NCI-H1694 treated with DMSO at 0.1 percent for 48 hours (cell line): ENCODE measurements at regions not wholly inside any gene's neighbourhood (a gene's known extent, or its start where the extent isn't known, plus 50 kb on each side); places are given as distances from the start of the nearest gene placed in this dataset.

Experiments
- DNase-seq: peaks from one replicate; lab custom pipeline; 2025; lab: John Stamatoyannopoulos, UW

DNA sequence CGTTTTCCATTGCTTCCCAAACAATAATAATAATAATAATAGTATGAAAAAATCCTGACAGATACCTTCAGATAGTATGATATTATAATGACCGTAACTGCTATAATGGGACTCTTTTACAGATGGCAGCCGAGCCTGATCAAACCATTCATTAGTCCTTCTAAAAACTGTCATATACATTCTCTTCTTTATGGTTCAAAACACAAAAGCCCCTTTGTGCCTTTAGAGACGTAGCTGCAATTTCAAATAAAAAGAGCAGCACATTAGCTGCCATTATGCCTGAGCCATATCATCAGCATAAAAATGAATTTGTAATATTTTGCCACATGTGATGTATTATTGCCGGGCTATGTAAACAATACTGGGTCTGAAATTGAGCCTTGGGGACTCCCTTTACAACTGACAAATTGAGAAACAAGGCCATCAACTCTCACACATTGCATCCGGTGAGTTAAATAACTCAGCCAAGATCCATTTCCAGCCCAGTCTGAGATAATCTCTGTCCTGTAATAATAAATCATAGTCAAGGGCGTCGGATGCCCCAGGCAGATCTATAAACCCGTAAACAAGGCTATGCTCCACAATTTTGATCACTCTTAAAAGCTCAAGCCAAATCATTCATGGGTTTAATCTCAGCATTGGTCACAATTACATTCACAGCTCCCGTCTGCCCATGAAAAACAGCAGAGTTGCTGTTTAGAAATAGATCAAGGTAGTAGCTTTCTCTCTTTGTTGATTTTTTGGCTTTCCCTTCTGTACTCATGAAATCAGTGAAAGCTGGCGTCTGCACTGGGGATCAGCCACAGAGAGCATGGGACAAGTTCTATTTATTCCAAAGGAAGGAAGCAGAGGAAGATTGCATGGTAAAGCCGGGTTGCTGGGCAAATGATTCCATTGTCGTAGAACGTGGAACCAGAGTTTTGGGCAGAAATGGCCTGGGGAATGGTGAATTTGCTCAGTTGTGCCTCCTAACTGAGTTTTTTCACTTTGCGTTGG lies 150.1 kb upstream of the BMPER start:
- DNase-seq: no peak

DNA sequence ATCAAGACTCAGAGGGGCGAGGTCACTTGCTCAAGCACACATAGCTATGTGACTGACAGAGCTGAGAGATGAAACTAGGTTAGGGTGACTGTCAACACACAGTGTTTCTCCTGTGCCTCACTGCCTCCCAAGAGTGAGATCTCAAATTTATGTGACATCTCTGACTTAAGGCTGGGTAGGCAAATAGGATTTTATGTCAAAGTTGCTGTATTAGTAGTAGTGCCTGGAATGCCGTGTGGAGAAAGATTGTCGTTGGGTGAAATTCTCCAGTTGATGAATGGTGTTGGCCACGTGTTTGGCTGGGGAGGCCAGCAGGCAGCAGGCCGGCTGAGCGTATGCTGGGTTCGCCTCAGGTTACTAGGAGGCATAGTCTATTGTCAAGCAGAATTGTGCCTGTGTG lies 148.3 kb upstream of the BMPER start:
- no peak for DNase-seq

DNA sequence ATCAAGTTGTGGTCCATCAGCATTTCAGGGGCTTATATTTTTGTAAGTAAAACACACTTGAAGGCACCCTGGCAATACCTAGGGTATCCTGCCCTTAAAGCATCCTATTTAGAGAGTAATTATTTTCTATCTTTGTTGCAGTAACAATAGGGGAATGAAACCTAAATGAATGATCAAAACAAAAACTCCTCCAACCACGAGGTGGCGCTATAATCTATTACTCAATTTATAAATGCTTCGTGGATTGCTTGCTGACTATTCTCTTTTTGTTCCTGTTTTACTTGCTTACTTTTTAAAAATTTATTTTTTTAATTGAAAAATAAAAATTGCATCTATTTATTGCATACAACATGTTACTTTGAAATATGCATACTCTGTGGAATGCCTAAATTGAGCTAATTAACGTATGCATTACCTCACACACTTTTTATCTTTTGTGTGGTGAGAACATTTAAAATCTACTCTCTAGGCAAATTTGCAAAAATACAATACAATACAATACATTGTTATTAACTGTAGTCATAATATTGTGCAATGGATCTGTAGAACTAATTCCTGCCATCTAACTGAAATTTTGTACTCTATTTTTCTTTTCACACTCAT lies 147.7 kb upstream of the BMPER start:
- peak; percentile 57 for DNase-seq

DNA sequence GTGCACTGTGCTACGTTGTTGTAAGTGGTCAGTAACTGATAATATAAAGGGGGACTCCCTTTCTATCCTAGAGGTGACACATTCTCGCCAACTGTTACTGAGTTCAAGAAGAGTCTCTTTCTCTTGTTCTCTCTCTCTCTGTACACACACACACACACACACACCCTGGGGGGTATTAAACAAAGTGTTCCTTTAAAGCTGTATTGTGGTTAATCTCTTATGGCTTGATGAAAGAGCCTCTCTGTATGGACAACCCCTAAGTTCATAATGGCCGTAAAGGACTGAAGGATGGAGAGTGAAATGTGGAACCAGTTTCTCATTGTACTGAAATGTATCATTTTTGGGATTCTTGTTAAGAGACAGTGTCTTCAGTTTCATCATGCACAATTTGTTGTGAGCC lies 145.2 kb upstream of the BMPER start:
- DNase-seq: no peak

DNA sequence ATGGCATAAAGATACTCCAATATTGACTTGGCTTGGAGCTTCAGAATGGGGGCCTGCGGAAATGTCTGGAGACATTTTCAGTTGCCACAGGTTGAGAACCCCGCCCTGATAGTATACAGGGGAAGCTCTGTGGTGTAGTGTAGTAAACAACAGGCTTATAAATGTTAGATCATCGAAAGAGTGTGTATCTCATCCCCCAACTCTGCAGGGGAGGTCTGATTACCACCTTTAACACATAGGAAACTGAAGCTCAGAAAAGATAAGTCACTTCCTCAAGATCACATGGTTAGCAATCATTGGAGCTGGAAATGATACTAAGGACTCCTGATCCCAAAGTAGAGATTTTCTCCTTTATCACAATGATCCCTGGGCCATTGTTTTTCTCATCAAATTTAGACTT lies 144.5 kb upstream of the BMPER start:
- no peak for DNase-seq

DNA sequence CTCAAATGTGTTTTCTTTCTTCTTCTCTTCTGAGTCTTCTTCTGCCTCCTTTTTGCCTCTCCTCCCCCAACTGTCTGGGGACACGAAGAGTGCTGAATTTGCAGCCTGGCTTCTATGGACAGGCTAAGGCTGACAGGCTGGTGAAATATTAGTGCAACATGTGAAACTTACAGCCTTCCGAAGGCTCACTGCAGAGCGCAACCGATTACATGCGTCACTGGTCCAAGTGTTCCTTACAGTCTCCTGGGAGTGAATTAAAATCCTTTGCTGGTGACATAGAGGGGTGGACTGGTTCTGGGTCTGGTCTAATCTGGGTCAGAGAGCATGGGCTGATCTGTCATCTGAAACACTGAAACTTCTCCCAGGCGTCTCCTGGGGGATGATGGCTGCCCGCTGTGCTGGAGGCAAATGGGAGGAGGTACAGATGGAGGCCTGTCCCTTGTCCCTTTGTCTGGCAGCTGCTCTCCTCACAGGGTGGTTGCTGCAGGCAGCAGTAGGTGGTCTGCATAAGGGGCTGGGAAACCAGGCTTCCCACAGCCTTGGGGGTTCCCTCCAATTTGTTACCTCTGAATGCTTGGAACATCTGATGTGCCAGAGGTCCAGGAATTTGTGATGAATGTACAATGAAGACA lies 143.8 kb upstream of the BMPER start:
- DNase-seq: no peak

DNA sequence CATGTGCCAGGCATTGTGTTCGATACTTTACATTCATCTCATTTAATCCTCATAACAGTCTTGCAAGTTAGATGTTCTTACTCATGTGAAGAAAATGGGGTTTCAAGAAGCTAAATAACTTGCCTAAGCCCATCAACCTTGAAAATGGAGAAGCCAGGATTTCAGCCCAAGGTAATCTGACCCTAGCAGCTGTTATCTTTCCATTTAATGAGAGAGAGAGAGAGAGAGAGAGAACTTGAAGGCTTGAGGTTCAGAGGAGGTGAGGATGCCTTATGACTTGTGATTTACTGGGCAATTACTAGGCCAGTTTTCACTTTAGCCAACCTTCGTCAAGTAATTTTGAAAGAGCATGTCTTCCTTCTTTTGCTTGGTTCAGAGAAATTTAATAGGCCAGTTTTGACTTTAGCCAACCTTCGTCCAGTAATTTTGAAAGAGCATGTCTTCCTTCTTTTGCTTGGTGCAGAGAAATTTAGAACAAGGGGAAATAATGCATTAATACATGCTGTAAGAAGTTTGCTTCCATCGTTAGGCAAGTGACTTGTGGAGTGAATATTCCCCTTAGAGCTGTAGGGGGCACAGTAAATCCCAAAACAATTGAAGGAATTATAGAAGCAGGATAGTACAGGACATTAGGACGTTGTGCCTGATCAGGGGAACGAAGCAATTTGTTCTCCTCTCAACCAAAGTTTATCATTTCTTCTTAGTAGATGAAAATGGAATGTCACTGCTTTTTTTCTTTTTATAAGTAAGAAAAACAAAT lies 143.0 kb upstream of the BMPER start:
- DNase-seq: no peak

DNA sequence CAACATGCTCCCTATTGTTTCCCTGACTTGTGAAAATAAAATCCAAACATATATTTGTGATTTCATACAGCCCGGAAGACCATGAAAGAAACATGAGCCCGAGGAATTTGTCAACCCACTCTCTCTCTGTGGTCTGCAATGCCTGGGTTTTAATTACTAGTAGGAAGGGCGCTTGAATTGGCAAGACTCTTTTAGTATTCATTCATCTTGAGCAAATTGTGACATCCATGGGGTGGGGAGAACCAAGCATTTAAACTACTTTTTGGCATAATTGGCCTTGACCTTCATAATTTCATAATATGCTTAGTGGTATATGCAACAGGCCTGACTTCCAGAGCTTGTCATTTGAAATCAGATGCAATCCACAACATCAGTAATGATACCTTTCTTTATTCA lies 142.4 kb upstream of the BMPER start:
- no peak for DNase-seq

DNA sequence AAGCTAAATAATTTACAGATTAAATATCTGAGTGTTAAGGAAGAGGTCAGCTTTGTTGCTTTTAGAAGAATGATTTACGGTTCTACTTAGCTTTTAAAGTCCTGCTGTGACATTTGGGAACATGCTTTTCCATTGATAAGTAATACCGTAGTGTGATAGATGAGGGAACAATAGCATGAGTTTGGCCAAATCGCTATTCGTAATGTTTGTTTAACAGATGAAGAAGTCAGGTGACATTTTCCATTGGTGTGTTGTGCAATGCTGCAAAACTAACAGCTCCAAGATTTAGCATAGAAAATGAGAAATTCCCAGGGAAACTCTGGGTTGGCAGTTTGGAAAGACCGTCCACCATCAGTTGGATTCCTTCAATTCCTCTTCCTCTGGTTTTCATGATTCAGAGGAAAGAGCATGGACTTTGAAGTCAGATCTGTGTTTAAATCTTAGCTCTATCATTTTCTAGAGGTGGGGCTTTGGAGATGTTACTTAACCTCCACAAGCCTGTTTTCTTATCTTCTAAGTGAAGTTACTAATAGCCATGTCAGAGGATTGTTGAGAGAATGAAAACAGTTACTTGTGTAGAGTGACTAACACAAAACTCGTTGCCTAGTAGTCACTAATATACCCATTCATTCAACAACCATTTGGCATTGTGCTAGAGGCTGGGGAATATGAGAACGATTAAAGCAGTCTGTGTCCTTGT lies 140.4 kb upstream of the BMPER start:
- DNase-seq: no peak

DNA sequence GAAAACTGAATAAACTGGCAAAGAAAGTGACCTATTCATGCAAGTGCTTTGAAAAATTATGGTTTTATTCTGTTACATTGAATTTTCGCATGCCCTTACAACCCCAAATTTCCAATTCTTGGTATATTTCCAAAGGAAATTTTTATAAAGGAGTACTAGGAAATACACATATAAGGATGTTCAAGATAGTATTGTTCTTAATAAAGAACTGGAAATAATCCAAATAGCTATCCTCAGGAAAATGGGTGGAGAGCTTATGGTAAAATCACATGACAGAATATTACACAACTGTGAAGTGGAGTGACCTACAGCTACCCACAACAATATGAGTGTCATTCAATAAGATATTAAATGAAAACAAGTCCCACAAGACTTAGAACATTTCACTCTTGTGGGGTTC lies 138.9 kb upstream of the BMPER start:
- no peak for DNase-seq

DNA sequence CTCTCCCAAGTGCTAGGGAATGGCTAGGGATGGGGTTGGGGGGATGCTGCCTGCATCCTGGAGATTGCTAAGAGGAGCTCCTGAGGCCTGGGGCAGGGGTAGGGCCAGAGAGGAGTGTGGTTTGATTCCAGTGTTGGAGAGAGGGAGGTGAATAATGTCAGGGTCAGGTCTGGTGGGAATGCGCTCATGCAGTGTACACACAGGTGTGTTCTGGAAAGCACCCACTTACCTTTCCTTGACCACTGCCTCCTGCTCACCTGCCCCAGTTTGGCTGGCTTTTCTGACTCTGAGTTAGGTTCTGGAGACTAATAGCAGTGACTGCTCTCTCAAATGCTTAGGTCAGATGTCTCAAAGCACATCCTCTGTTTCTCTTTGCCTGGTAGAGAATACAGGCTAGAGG lies 135.4 kb upstream of the BMPER start:
- DNase-seq: no peak

DNA sequence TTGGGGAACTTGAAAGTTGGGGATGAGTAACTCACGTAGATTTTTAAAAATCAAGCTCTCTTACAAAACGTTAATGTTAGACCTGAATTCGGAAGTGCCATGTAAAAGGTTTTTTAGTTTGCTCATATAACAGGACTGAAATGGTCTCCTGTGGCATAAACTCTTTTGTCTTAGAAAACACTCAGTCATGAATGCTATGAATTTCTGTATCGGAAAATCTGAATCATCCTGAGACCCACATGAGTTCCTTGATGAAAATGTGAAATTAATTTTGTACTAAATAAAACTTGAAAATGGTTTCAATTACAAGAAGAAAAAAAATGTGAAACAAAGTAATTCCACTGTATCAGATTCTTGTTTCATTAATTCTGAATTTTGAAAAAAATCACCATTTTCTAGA lies 134.8 kb upstream of the BMPER start:
- DNase-seq: no peak

DNA sequence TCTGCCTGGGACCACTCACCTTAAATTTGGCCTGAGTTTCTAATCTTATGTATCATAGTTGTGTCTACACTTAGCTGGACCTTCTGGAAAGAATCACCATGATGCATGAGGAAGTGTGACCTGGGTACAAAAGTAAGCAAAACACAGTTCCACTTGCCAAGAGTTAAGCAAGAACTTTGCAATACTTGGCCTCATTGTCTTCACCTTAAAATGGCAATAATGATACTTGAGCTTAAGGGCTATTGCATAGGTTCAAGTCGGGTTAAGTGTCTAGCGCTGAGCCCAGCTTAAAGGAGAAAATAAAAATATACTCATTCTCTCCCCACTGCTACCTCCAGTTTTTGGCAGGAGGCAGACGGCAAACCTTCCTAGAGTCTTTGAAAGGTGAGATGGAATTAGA lies 133.9 kb upstream of the BMPER start:
- DNase-seq: no peak

DNA sequence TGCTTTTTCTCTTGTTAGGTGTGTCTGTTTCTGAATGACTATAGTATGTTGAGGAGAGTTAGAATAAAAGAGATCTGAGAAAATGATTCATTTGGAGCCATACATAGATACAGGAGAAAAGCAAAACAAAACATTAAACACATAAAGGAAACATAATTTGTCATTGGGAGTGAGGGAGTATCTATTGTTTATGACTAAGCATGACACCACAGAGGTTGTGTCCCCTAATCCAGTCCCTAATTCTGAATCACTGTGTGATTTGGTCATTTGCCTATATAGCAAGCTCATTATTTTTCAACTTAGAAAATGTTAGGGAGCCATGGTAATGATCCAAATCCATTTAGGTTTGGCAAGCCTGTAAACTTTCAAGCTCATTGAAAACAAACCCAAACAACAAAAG lies 132.3 kb upstream of the BMPER start:
- no peak for DNase-seq

DNA sequence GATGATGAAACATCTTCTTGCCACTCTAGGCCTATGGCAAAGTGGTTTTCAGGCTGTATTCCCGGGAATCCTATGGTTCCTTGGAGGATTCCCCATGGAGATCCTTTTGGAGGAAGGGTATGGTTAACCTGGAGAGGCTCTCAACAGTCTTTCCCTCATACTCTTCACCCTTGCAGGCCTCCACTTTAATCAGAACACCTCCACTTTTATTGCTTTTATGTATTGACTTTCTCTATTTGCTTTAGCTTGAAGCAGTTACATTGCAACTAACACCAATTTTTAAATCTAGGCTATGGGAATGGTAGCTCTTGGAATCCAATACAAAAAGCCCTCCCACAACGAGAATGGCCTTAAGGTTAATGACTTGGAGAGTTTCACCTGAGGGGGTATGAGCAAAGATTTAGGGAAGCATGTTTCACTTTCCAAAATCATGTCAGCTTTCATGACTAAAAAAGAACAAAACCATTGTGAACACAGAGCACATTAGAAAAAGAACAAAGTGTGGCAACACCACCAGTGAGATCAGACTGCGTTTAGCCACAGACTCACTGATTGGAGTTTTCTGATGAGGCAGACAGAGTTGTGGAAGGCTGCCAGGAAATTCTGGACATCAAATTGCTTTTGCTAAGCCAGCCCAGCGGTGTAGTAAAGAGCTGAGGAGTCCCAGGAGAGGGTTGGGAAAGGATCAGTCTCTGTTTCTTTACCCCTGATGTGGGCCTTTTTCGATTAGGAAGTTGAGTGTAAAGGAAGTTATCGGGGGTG lies 130.4 kb upstream of the BMPER start:
- DNase-seq: no peak

DNA sequence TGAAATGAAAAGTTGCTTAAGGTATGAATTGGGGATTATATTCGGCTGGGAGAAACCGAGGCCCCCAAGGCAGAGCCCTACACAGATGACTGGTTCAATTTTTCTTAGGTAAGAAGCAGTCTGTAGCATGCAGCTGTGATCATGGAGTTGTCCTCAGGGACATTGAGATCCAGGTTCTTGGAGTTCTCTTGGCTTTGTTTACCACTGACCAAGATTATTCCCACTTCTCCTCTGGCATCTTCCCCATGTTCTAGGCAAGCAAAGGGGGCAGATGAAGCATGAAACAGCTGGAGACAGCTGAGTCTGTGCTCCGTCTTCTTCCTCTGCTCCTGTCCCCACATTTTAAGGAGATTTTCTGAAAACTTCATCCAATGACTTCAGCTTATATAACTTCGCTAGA lies 129.5 kb upstream of the BMPER start:
- no peak for DNase-seq

DNA sequence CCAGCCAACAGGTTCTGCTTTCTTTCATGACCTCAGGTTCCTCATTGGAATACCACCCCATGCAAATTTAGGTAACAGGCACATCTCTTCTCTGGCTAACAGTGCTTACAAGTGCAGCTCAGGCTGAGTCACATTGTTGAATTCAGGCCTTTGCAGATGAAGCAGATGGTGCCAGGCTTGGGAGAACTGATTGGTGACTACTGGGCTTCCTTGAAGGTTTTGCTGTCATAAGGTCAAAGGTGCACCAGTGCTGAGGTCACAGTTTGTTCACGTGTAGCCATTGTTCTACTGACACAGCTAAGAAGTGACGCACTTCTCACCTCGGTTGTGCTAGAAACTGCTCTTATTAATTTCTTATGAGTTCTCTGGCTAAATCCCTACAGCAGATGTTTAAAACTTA lies 128.6 kb upstream of the BMPER start:
- no peak for DNase-seq

DNA sequence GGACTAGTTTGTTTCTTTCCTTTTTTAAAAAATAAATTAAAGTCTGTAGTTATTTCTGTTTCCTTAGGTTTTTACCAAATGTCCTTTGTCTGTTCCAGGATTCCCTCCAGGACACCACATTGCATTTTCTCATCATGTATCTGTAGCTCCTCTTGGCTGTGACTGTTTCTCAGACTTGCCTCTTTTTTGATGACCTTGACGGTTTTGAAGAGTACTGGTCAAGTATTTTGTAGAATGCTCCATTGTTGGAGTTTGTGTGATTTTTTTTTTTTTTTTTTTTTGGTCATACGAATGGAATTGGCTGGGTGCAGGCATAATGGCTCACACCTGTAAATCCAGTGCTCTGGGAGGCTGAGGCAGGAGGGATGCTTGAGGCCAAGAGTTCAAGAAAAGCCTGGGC lies 127.1 kb upstream of the BMPER start:
- no peak for DNase-seq

DNA sequence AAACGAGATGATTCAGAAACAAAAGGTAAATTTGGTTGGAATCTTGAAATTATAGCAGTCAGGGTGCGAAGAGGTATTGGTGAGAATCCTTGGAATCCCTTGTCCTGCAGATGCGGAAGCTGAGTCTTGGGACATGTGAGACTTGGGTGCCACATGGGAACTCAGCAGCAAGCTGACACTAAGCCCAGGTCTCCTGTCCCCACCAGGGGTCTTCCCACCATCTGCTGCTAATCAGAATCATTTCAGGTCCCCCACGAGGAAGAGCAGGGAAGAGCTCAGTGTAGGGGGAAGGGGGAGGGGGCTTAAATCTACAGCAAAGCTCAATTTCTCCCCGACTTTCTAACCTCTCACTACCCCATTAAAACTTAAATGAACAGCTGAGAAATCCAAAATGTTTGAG lies 126.1 kb upstream of the BMPER start:
- no peak for DNase-seq

DNA sequence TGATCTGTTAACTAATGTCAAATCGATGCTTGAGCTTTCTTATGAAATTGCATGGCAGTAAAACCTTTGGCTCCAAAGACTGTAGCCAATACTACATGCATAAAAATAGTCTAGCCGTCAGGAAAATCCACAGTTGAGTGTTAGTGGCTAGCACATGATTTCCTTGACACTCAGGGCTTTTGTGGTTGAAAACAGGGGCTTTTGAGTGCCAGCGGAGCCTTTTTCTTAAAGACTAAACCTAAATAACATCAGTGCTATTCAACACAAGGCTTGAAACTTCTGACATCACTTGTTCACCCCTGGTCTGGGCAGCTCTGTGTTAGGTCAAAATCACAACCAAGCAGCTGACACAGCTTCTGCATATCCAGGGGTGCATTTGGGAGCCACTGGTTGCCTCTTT lies 124.2 kb upstream of the BMPER start:
- no peak for DNase-seq

DNA sequence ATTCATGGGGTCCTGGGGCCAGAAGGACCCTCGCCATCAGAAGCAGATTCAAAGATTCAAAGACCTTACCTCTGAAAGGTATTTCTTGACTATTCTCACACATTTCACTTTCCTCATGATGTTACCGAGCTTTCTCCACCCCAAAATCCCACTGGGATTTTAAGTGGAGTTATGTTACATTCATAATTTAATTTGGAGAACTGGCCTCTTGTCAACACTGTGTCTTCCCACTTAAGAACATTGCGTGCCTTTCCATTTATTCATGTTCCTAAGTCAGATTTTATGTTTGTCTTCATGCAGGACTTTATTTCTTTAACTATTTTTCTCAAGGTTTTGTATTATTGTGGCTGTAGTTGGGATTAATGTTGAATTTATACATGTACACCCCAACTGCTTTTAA lies 123.5 kb upstream of the BMPER start:
- DNase-seq: no peak
